ENCODE measurements at regions not wholly inside any gene's neighbourhood (a gene's known extent, or its start where the extent isn't known, plus 50 kb on each side); places are given as distances from the start of the nearest gene placed in this dataset.

DNA sequence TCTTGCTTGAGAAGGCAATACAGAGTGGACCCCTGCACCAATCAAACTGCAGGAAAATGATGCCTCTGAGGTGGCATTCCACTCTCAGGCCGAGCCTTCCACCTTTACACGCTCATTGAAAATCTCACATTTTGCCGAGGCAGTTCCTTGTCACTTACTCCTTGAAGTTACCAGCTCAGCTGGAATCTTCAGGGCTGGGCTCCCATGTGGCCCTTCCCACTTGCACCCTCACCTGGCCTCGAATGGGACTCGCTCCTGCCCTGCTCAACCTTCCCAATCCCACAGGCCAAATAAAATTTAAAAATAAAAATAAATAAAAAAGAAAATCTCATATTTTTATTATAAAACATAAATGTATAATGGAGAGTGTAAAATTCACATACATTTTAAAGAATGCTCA, 790.7 kb upstream of the COBL start:
- no peak for ATAC-seq
- TF ChIP-seq, protein P1, sequence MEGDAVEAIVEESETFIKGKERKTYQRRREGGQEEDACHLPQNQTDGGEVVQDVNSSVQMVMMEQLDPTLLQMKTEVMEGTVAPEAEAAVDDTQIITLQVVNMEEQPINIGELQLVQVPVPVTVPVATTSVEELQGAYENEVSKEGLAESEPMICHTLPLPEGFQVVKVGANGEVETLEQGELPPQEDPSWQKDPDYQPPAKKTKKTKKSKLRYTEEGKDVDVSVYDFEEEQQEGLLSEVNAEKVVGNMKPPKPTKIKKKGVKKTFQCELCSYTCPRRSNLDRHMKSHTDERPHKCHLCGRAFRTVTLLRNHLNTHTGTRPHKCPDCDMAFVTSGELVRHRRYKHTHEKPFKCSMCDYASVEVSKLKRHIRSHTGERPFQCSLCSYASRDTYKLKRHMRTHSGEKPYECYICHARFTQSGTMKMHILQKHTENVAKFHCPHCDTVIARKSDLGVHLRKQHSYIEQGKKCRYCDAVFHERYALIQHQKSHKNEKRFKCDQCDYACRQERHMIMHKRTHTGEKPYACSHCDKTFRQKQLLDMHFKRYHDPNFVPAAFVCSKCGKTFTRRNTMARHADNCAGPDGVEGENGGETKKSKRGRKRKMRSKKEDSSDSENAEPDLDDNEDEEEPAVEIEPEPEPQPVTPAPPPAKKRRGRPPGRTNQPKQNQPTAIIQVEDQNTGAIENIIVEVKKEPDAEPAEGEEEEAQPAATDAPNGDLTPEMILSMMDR (IDR thresholded peaks at IDR 0.05): no peak
- intact Hi-C loops (cut with DNase I): no loop called here

DNA sequence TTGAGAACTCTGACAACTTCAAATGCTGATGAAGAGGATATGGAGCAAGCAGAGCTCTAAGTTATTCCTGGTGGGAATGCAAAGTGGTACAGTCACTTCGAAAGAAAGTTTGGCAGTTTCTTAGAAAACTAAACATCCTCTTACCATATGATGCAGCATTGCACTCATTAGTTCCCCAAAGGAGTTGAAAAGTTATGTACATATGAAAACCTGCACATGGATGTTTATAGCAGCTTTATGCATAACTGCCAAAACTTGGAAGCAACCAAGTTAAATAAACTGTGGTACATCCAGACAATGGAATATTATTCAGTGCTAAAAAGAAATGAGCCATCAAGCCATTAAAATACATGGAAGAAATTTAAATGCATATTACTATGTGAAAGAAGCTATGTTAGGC, 779.3 kb upstream of the COBL start:
- intact Hi-C loops (cut with DNase I): no loop called here

More for the DNA sequence above, 790.7 kb upstream of the COBL start:
- no peak overlapping the region for H3K4me3 ChIP-seq
- H3K4me1 ChIP-seq: no peaks in the 10 kb centered on the region
- H3K36me3 ChIP-seq: no peaks in the 10 kb centered on the region
- no peak for DNase-seq
- no peak overlapping the region for H3K27ac ChIP-seq
- H3K27me3 ChIP-seq: no peaks in the 10 kb centered on the region
- H3K9me3 ChIP-seq: no peaks in the 10 kb centered on the region

DNA sequence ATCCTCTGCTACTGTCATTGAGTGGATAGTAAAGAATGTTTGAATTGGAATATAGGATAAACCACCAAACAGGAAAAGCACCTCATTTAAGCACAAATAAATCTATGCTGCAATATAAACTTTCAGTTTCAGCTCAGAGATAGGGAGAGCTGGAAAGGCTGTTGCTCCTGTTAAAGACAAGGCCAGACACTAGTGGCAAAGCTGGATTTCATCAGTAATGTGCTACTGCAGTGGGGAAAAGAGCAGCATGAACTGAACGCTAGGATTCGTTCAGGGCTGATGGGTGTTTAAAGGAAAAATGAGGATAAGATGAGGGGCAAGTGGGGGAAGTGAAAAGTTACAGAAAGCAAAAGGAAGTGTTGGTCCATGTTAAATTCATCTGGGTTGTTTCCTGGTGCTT, 775.4 kb upstream of the COBL start:
- Histone ChIP-seq H3K9me3 (peaks cover under 1% of the 10 kb centered on the region), H3K36me3 (no peaks in the 10 kb centered on the region), H3K4me1 (no peaks in the 10 kb centered on the region), H3K4me3 (no peak overlapping the region), H3K27me3 (peaks cover 4% of the 10 kb centered on the region), H3K27ac (no peak overlapping the region)
- TF ChIP-seq, protein P1 (IDR thresholded peaks at IDR 0.05): no peak
- DNase-seq: no peak
- intact Hi-C loops (cut with DNase I): no loop called here
- no peak for ATAC-seq

More for the DNA sequence above, 779.3 kb upstream of the COBL start:
- Histone ChIP-seq H3K27me3 (no peaks in the 10 kb centered on the region), H3K9me3 (peaks cover 5% of the 10 kb centered on the region), H3K4me3 (no peak overlapping the region), H3K36me3 (no peaks in the 10 kb centered on the region), H3K4me1 (no peaks in the 10 kb centered on the region), H3K27ac (no peak overlapping the region)
- DNase-seq (no peak), ATAC-seq (no peak)
- TF ChIP-seq, protein P1 (IDR thresholded peaks at IDR 0.05): no peak

DNA sequence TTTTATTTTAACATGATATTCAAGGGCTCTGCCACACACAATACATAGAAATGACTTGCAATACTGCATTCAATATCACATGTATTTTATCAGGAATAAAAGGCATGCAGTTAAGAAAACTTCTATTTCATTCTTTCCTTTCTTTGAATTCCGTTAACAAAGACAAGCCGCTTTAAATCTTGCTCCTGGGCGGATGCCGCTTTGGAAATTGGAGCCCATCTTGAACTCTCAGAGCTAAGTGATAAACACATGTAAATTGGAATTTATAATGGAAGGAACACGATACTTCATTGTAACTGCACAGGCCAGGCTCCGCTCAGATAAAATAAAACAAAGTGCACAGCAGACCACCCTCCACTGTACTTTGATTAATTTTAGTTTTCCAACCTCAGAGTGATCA, 774.5 kb upstream of the COBL start:
- Histone ChIP-seq H3K36me3 (no peaks in the 10 kb centered on the region), H3K27me3 (peaks cover 4% of the 10 kb centered on the region), H3K4me3 (no peak overlapping the region), H3K27ac (no peak overlapping the region), H3K4me1 (no peaks in the 10 kb centered on the region), H3K9me3 (no peaks in the 10 kb centered on the region)
- intact Hi-C loops (cut with DNase I): no loop called here
- TF ChIP-seq, protein P1 (IDR thresholded peaks at IDR 0.05): no peak
- DNase-seq (no peak), ATAC-seq (no peak)

DNA sequence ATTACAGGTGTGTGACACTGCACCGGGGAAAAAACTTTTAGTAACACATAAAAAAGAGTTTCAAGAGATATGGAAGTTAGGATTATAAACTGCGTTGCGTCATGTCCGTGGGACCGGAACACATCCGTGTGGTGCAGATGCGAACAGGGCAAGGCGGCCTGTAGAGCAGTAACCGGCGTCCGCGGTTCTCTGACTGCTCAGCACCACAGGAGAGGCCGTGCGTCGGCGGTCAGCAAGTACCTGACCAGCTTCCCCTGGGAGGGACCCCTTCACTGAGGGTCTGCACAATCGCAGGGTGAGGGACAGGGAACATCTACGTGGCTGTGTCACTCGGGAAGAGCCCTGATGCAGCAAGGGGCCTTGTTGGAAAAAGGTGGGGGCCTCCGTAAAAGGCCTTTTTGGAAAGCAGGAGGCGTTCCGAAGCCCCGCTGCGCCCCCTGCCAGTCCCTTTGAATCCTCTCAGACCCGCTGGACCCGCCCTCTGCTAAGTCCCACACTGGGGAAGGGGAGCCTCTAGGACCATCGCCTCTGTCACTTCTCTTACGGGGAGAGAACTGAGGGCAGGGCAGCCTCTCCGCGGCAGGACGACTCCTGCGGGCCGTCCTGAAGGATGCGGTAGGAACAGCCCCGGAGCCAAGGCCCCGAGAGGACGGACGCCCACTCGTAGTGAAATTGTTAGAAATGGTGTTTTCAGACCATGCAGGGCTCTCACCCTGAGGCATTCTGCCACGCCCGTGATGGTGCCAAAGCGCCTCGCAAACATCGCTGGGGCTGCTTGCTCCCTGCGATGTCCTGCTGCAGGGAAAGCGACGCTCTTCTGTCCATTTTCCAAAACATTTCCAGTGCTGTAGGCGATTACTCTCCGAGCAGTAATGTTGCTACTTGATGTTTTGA, 771.6 kb upstream of the COBL start:
- ATAC-seq: peak; percentile 37
- DNase-seq: no peak
- peak overlapping the region; percentile 19 for H3K4me3 ChIP-seq

More for the DNA sequence above, 771.6 kb upstream of the COBL start:
- Histone ChIP-seq H3K27me3 (peaks cover 4% of the 10 kb centered on the region), H3K9me3 (no peaks in the 10 kb centered on the region), H3K27ac (no peak overlapping the region), H3K36me3 (no peaks in the 10 kb centered on the region), H3K4me1 (no peaks in the 10 kb centered on the region)
- intact Hi-C loops (cut with DNase I): no loop called here
- TF ChIP-seq, protein P1 (IDR thresholded peaks at IDR 0.05): no peak
